ENCODE measurements at regions not wholly inside any gene's neighbourhood (a gene's known extent, or its start where the extent isn't known, plus 50 kb on each side); places are given as distances from the start of the nearest gene placed in this dataset.

- no peak for DNase-seq (ENCODE audit: low read depth in 2 of 2)
Measured at GRCh38 chr4:14233126-14233525, 605.6 kb upstream of the BOD1L1 start.

- no peak for DNase-seq (ENCODE audit: low read depth in 2 of 2)
Measured at GRCh38 chr4:14234307-14234706, 606.8 kb upstream of the BOD1L1 start.

- DNase-seq (ENCODE audit: low read depth in 2 of 2): no peak
Measured at GRCh38 chr4:14236359-14236758, 608.8 kb upstream of the BOD1L1 start.

- DNase-seq (ENCODE audit: low read depth in 2 of 2): no peak
Measured at GRCh38 chr4:14237911-14238310, 610.4 kb upstream of the BOD1L1 start.

- DNase-seq (ENCODE audit: low read depth in 2 of 2): no peak
Measured at GRCh38 chr4:14241574-14241973, 614.0 kb upstream of the BOD1L1 start.

- DNase-seq (ENCODE audit: low read depth in 2 of 2): no peak
Measured at GRCh38 chr4:14247767-14248166, 620.2 kb upstream of the BOD1L1 start.

GRCh38 chr4:14249226-14249625 lies 621.7 kb upstream of the BOD1L1 start:
- DNase-seq (ENCODE audit: low read depth in 2 of 2): no peak

GRCh38 chr4:14254252-14254651 lies 626.7 kb upstream of the BOD1L1 start:
- DNase-seq (ENCODE audit: low read depth in 2 of 2): no peak

GRCh38 chr4:14254926-14255325 lies 627.4 kb upstream of the BOD1L1 start:
- no peak for DNase-seq (ENCODE audit: low read depth in 2 of 2)

- no peak for DNase-seq (ENCODE audit: low read depth in 2 of 2)
Measured at GRCh38 chr4:14257903-14258302, 630.4 kb upstream of the BOD1L1 start.

GRCh38 chr4:14259936-14260335 lies 632.4 kb upstream of the BOD1L1 start:
- DNase-seq (ENCODE audit: low read depth in 2 of 2): no peak

GRCh38 chr4:14260591-14260990 lies 633.1 kb upstream of the BOD1L1 start:
- no peak for DNase-seq (ENCODE audit: low read depth in 2 of 2)

GRCh38 chr4:14262221-14262620 lies 634.7 kb upstream of the BOD1L1 start:
- no peak for DNase-seq (ENCODE audit: low read depth in 2 of 2)

- DNase-seq (ENCODE audit: low read depth in 2 of 2): no peak
Measured at GRCh38 chr4:14264437-14264836, 636.9 kb upstream of the BOD1L1 start.

- no peak for DNase-seq (ENCODE audit: low read depth in 2 of 2)
Measured at GRCh38 chr4:14265651-14266050, 638.1 kb upstream of the BOD1L1 start.

- no peak for DNase-seq (ENCODE audit: low read depth in 2 of 2)
Measured at GRCh38 chr4:14267373-14268060, 640.0 kb upstream of the BOD1L1 start.

GRCh38 chr4:14269824-14270223 lies 642.3 kb upstream of the BOD1L1 start:
- no peak for DNase-seq (ENCODE audit: low read depth in 2 of 2)

GRCh38 chr4:14272206-14272605 lies 644.7 kb upstream of the BOD1L1 start:
- no peak for DNase-seq (ENCODE audit: low read depth in 2 of 2)

- no peak for DNase-seq (ENCODE audit: low read depth in 2 of 2)
Measured at GRCh38 chr4:14277505-14277904, 650.0 kb upstream of the BOD1L1 start.

- DNase-seq (ENCODE audit: low read depth in 2 of 2): no peak
Measured at GRCh38 chr4:14280567-14280966, 653.0 kb upstream of the BOD1L1 start.

GRCh38 chr4:14284578-14284977 lies 657.1 kb upstream of the BOD1L1 start:
- no peak for DNase-seq (ENCODE audit: low read depth in 2 of 2)

GRCh38 chr4:14289708-14290107 lies 662.2 kb upstream of the BOD1L1 start:
- DNase-seq (ENCODE audit: low read depth in 2 of 2): no peak

- no peak for DNase-seq (ENCODE audit: low read depth in 2 of 2)
Measured at GRCh38 chr4:14293582-14293981, 666.1 kb upstream of the BOD1L1 start.

- no peak for DNase-seq (ENCODE audit: low read depth in 2 of 2)
Measured at GRCh38 chr4:14294611-14295010, 667.1 kb upstream of the BOD1L1 start.

All from fibroblast of skin of left biceps (primary cell).